ENCODE measurements at regions not wholly inside any gene's neighbourhood (a gene's known extent, or its start where the extent isn't known, plus 50 kb on each side); places are given as distances from the start of the nearest gene placed in this dataset.
A peak's percentile ranks its signal among the peaks of the same experiment; 100 is the strongest.

- Histone ChIP-seq H3K4me1 (ENCODE audit: control insufficient read depth, extremely low read depth, insufficient read depth, low read length) (no peaks in the 10 kb centered on the region), H3K9me3 (ENCODE audit: control insufficient read depth, insufficient read depth, low read depth, low read length) (no peaks in the 10 kb centered on the region), H3K27me3 (ENCODE audit: control insufficient read depth, insufficient read depth, low read length) (no peaks in the 10 kb centered on the region), H4K20me1 (ENCODE audit: control insufficient read depth, extremely low read depth, insufficient read depth, low read length) (no peaks in the 10 kb centered on the region), H3K27ac (ENCODE audit: insufficient read depth, low read length) (no peak overlapping the region), H2AFZ (ENCODE audit: low read length) (no peak overlapping the region), H3K9ac (ENCODE audit: insufficient read depth, low read length) (no peak overlapping the region), H3K79me2 (ENCODE audit: control insufficient read depth, insufficient read depth, low read length) (no peaks in the 10 kb centered on the region), H3K4me2 (ENCODE audit: extremely low read depth, insufficient read depth, low read length) (no peak overlapping the region), H3K4me3 (replicated peaks in 1 of 4; ENCODE audit: control extremely low read depth in 1 of 4, insufficient read depth in 1 of 4, low read depth in 3 of 4, low read length in 4 of 4) (no peak overlapping the region), H3K36me3 (ENCODE audit: control insufficient read depth, insufficient read depth, low read length) (no peaks in the 10 kb centered on the region)
- TF ChIP-seq EZH2 (IDR thresholded peaks at IDR 0.05; ENCODE audit: low read length, missing control alignments) (no peak), CTCF (conservative IDR thresholded peaks at IDR 0.05 in 1 of 2, IDR thresholded peaks at IDR 0.05 in 1 of 2; ENCODE audit: low read depth in 1 of 2, low read length in 2 of 2) (no peak)
- DNase-seq (ENCODE audit: low read depth in 2 of 2): no peak
Measured at GRCh38 chr11:119552106-119552485, 129.1 kb upstream of the THY1 start.

GRCh38 chr11:119551420-119552105 is 128.6 kb upstream of the THY1 start:
- H2AFZ ChIP-seq (ENCODE audit: low read length): no peak overlapping the region
- no peaks in the 10 kb centered on the region for H3K36me3 ChIP-seq (ENCODE audit: control insufficient read depth, insufficient read depth, low read length)
- H3K27ac ChIP-seq (ENCODE audit: insufficient read depth, low read length): no peak overlapping the region
- H3K9me3 ChIP-seq (ENCODE audit: control insufficient read depth, insufficient read depth, low read depth, low read length): no peaks in the 10 kb centered on the region
- no peak overlapping the region for H3K4me3 ChIP-seq (replicated peaks in 1 of 4; ENCODE audit: control extremely low read depth in 1 of 4, insufficient read depth in 1 of 4, low read depth in 3 of 4, low read length in 4 of 4)
- H3K79me2 ChIP-seq (ENCODE audit: control insufficient read depth, insufficient read depth, low read length): no peaks in the 10 kb centered on the region
- no peaks in the 10 kb centered on the region for H4K20me1 ChIP-seq (ENCODE audit: control insufficient read depth, extremely low read depth, insufficient read depth, low read length)
- no peak overlapping the region for H3K9ac ChIP-seq (ENCODE audit: insufficient read depth, low read length)
- H3K4me2 ChIP-seq (ENCODE audit: extremely low read depth, insufficient read depth, low read length): no peak overlapping the region
- TF ChIP-seq CTCF (conservative IDR thresholded peaks at IDR 0.05 in 1 of 2, IDR thresholded peaks at IDR 0.05 in 1 of 2; ENCODE audit: low read depth in 1 of 2, low read length in 2 of 2): no peak
- TF ChIP-seq EZH2 (IDR thresholded peaks at IDR 0.05; ENCODE audit: low read length, missing control alignments): no peak
- no peaks in the 10 kb centered on the region for H3K27me3 ChIP-seq (ENCODE audit: control insufficient read depth, insufficient read depth, low read length)
- peak in 1 of 2 donors; percentile 32 for DNase-seq (ENCODE audit: low read depth in 2 of 2)
- no peaks in the 10 kb centered on the region for H3K4me1 ChIP-seq (ENCODE audit: control insufficient read depth, extremely low read depth, insufficient read depth, low read length)

- Histone ChIP-seq H3K4me3 (replicated peaks in 1 of 4; ENCODE audit: control extremely low read depth in 1 of 4, insufficient read depth in 1 of 4, low read depth in 3 of 4, low read length in 4 of 4) (no peak overlapping the region), H3K4me2 (ENCODE audit: extremely low read depth, insufficient read depth, low read length) (no peak overlapping the region), H3K9me3 (ENCODE audit: control insufficient read depth, insufficient read depth, low read depth, low read length) (no peaks in the 10 kb centered on the region), H3K36me3 (ENCODE audit: control insufficient read depth, insufficient read depth, low read length) (no peaks in the 10 kb centered on the region), H3K4me1 (ENCODE audit: control insufficient read depth, extremely low read depth, insufficient read depth, low read length) (no peaks in the 10 kb centered on the region), H3K79me2 (ENCODE audit: control insufficient read depth, insufficient read depth, low read length) (no peaks in the 10 kb centered on the region), H3K9ac (ENCODE audit: insufficient read depth, low read length) (no peak overlapping the region), H3K27ac (ENCODE audit: insufficient read depth, low read length) (no peak overlapping the region), H2AFZ (ENCODE audit: low read length) (no peak overlapping the region), H4K20me1 (ENCODE audit: control insufficient read depth, extremely low read depth, insufficient read depth, low read length) (no peaks in the 10 kb centered on the region), H3K27me3 (ENCODE audit: control insufficient read depth, insufficient read depth, low read length) (no peaks in the 10 kb centered on the region)
- no peak for TF ChIP-seq EZH2 (IDR thresholded peaks at IDR 0.05; ENCODE audit: low read length, missing control alignments)
- TF ChIP-seq CTCF (conservative IDR thresholded peaks at IDR 0.05 in 1 of 2, IDR thresholded peaks at IDR 0.05 in 1 of 2; ENCODE audit: low read depth in 1 of 2, low read length in 2 of 2): no peak
- peak; percentile 29 to 47 for DNase-seq (ENCODE audit: low read depth in 2 of 2)
Measured at GRCh38 chr11:119550053-119550752, 127.2 kb upstream of the THY1 start.

Data from fibroblast of lung (primary cell).